SU-DHL-6 (cell line): ENCODE measurements at regions not wholly inside any gene's neighbourhood (a gene's known extent, or its start where the extent isn't known, plus 50 kb on each side); places are given as distances from the start of the nearest gene placed in this dataset.

Experiments
- CTCF ChIP-seq: fragments of 200-600 bp; sonication (generic); IDR thresholded peaks from one replicate; pipeline ENCODE4 v1.5.1; 2017; ENCODE audit warnings: antibody characterized with exemption, mild to moderate bottlenecking, low read length, moderate library complexity; ENCODE audit not compliant: insufficient read depth, poor library complexity, severe bottlenecking
- EZH2phosphoT487 ChIP-seq: fragments of 200-600 bp; sonication (generic), shearing (Covaris generic); conservative IDR thresholded peaks from 2 replicates; pipeline ENCODE4 v1.6.1; 2018; ENCODE audit warnings: mild to moderate bottlenecking, antibody characterized with exemption, low read length, moderate library complexity, mixed read lengths

GRCh38 chr7:68547799-68548198 is 1050.5 kb upstream of the AUTS2 start:
- TF ChIP-seq CTCF (no peak), EZH2phosphoT487 (no peak)
